ENCODE measurements at regions not wholly inside any gene's neighbourhood (a gene's known extent, or its start where the extent isn't known, plus 50 kb on each side); places are given as distances from the start of the nearest gene placed in this dataset.

DNA sequence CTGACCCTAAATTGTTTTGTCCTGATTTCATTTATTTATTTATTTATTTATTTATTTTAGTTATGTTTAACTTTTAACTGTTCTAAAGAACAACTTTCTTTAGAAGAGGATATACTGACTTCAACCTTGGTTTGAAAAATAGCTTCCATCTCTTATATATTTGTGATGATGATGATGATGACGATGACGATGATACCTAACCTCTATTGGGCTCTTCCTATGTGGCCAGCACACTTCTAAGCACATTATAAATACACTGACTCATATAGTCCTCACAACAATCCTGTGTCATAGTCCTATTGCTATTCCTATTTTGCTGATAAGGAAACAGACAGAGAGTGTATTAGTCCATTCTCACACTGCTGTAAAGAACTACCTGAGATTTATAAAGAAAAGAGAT is 162.9 kb upstream of the KIAA1217 start:
- H3K9me2 ChIP-seq (ENCODE audit: insufficient read depth, low read length): no peaks in the 10 kb centered on the region
- H4K20me1 ChIP-seq (ENCODE audit: insufficient read depth): no peaks in the 10 kb centered on the region
- no peaks in the 10 kb centered on the region for H3K27me3 ChIP-seq (ENCODE audit: insufficient read depth, low read depth, low read length)
- H3K27ac ChIP-seq (ENCODE audit: low read length): no peak overlapping the region
- H3K4me3 ChIP-seq (ENCODE audit: low read length): no peak overlapping the region
- no peaks in the 10 kb centered on the region for H3K9me3 ChIP-seq (ENCODE audit: low read length)
- no peaks in the 10 kb centered on the region for H3F3A ChIP-seq (ENCODE audit: insufficient read depth, low read length, poor library complexity, severe bottlenecking)
- H3K4me2 ChIP-seq (ENCODE audit: low read length): no peak overlapping the region
- TF ChIP-seq SMC3 (conservative IDR thresholded peaks at IDR 0.05; ENCODE audit: poor library complexity): no peak
- no peak for TF ChIP-seq CTCF (IDR thresholded peaks at IDR 0.05; ENCODE audit: poor library complexity, severe bottlenecking)
- H3K79me2 ChIP-seq (replicated peaks; ENCODE audit: insufficient read depth, low read length): no peaks in the 10 kb centered on the region
- no peak overlapping the region for H2AFZ ChIP-seq (ENCODE audit: low read depth, low read length)
- no peaks in the 10 kb centered on the region for H3K36me3 ChIP-seq (ENCODE audit: insufficient read depth, low read length)
- no peak overlapping the region for H3K9ac ChIP-seq (ENCODE audit: low read length)

DNA sequence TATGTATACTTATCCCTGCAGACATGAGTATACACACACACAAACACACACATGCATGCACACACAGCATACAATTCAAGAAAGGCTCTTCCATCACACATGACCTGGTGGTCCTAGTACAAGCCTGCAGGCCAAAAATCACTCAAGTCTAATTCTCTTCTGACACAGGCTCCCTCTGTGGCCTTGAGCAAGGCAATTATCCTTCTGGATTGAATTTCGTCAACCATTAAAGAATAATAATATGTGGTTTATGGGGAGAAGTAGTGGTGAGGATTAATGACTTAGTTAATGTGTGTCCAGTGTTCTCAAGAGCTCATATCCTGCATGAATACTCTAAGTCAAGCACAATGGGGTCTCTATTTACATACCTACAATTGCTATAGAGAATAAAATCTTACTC is 161.8 kb upstream of the KIAA1217 start:
- H3K4me3 ChIP-seq (ENCODE audit: low read length): no peak overlapping the region
- no peaks in the 10 kb centered on the region for H3K9me3 ChIP-seq (ENCODE audit: low read length)
- H3K36me3 ChIP-seq (ENCODE audit: insufficient read depth, low read length): no peaks in the 10 kb centered on the region
- no peak for TF ChIP-seq POLR2AphosphoS5 (IDR thresholded peaks at IDR 0.05)
- TF ChIP-seq SMC3 (conservative IDR thresholded peaks at IDR 0.05; ENCODE audit: poor library complexity): no peak
- TF ChIP-seq EP300 (conservative IDR thresholded peaks at IDR 0.05; ENCODE audit: poor library complexity, severe bottlenecking): no peak
- TF ChIP-seq MXI1 (conservative IDR thresholded peaks at IDR 0.05; ENCODE audit: poor library complexity, severe bottlenecking): no peak
- no peak for TF ChIP-seq REST (IDR thresholded peaks at IDR 0.05; ENCODE audit: borderline replicate concordance)
- TF ChIP-seq RAD21 (conservative IDR thresholded peaks at IDR 0.05): no peak
- no peak for TF ChIP-seq TAF1 (IDR thresholded peaks at IDR 0.05; ENCODE audit: low read depth)
- no peak for TF ChIP-seq EZH2 (IDR thresholded peaks at IDR 0.05; ENCODE audit: borderline replicate concordance, insufficient read depth, low read length, poor library complexity, severe bottlenecking)
- TF ChIP-seq CTCF (IDR thresholded peaks at IDR 0.05; ENCODE audit: poor library complexity, severe bottlenecking): no peak
- H3F3A ChIP-seq (ENCODE audit: insufficient read depth, low read length, poor library complexity, severe bottlenecking): no peaks in the 10 kb centered on the region
- no peaks in the 10 kb centered on the region for H3K9me2 ChIP-seq (ENCODE audit: insufficient read depth, low read length)
- H3K27me3 ChIP-seq (ENCODE audit: insufficient read depth, low read depth, low read length): no peaks in the 10 kb centered on the region
- H3K79me2 ChIP-seq (replicated peaks; ENCODE audit: insufficient read depth, low read length): no peaks in the 10 kb centered on the region
- no peak overlapping the region for H2AFZ ChIP-seq (ENCODE audit: low read depth, low read length)
- H4K20me1 ChIP-seq (ENCODE audit: insufficient read depth): no peaks in the 10 kb centered on the region
- H3K4me2 ChIP-seq (ENCODE audit: low read length): no peak overlapping the region
- H3K9ac ChIP-seq (ENCODE audit: low read length): no peak overlapping the region
- no peak overlapping the region for H3K27ac ChIP-seq (ENCODE audit: low read length)

All from neural cell (in vitro differentiated cells).